Calu3 (cell line): ENCODE measurements at regions not wholly inside any gene's neighbourhood (a gene's known extent, or its start where the extent isn't known, plus 50 kb on each side); places are given as distances from the start of the nearest gene placed in this dataset.

Experiments
- BruUV-seq: library from RNA; stranded (reverse); fragments of 400-500 nt; replicated peaks from 2 replicates; lab custom pipeline; 2021; lab: Mats Ljungman, UMichigan
- CTCF ChIA-PET: fragments of 300-600 bp; sonication (Branson Sonifier 250); formaldehyde crosslinking; loops from one replicate; lab custom pipeline; 2022; ENCODE audit warnings: antibody characterized with exemption; lab: Charles Lee
- DNase-seq: peaks from one replicate; pipeline ENCODE4 v3.0.0; 2022
- H3K27ac Mint-ChIP-seq: one replicate; pipeline ENCODE4 v1.8.0; 2022; ENCODE audit warnings: mixed read lengths; ENCODE audit not compliant: unreplicated experiment
- H3K27me3 Mint-ChIP-seq: one replicate; pipeline ENCODE4 v1.8.0; 2022; ENCODE audit warnings: mixed read lengths; ENCODE audit not compliant: unreplicated experiment
- H3K36me3 Mint-ChIP-seq: one replicate; pipeline ENCODE4 v1.8.0; 2022; ENCODE audit warnings: mild to moderate bottlenecking, moderate library complexity, mixed read lengths; ENCODE audit not compliant: insufficient read depth, unreplicated experiment
- H3K4me1 Mint-ChIP-seq: one replicate; pipeline ENCODE4 v1.8.0; 2022; ENCODE audit warnings: mild to moderate bottlenecking, low read depth, mixed read lengths; ENCODE audit not compliant: unreplicated experiment
- H3K4me3 Mint-ChIP-seq: one replicate; pipeline ENCODE4 v1.8.0; 2022; ENCODE audit warnings: mild to moderate bottlenecking, low read depth, moderate library complexity, mixed read lengths; ENCODE audit not compliant: unreplicated experiment
- H3K9me3 Mint-ChIP-seq: one replicate; pipeline ENCODE4 v1.8.0; 2022; ENCODE audit warnings: low read depth, mixed read lengths; ENCODE audit not compliant: unreplicated experiment
- intact Hi-C: fragments of 100-400 bp; cut with micrococcal nuclease; formaldehyde crosslinking; loops from one replicate; pipeline ENCODE4 v1.10.0; 2022; ENCODE audit not compliant: unreplicated experiment
- TF ChIP-seq, protein P1 (sequence below): fragments of 200-600 bp; IDR thresholded peaks from one replicate; pipeline ENCODE4 v1.8.0; 2022; ENCODE audit warnings: antibody characterized with exemption; ENCODE audit not compliant: unreplicated experiment

- no peaks in the 10 kb centered on the region for H3K9me3 Mint-ChIP-seq
- H3K4me3 Mint-ChIP-seq = no peak overlapping the region
- no peaks in the 10 kb centered on the region for H3K36me3 Mint-ChIP-seq
- H3K27me3 Mint-ChIP-seq = no peaks in the 10 kb centered on the region
- no peak for DNase-seq
- no peak overlapping the region for H3K27ac Mint-ChIP-seq
- intact Hi-C loops = no loop called here
- TF ChIP-seq, protein P1, sequence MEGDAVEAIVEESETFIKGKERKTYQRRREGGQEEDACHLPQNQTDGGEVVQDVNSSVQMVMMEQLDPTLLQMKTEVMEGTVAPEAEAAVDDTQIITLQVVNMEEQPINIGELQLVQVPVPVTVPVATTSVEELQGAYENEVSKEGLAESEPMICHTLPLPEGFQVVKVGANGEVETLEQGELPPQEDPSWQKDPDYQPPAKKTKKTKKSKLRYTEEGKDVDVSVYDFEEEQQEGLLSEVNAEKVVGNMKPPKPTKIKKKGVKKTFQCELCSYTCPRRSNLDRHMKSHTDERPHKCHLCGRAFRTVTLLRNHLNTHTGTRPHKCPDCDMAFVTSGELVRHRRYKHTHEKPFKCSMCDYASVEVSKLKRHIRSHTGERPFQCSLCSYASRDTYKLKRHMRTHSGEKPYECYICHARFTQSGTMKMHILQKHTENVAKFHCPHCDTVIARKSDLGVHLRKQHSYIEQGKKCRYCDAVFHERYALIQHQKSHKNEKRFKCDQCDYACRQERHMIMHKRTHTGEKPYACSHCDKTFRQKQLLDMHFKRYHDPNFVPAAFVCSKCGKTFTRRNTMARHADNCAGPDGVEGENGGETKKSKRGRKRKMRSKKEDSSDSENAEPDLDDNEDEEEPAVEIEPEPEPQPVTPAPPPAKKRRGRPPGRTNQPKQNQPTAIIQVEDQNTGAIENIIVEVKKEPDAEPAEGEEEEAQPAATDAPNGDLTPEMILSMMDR = no peak
- CTCF ChIA-PET = no interaction called here
- H3K4me1 Mint-ChIP-seq = no peaks in the 10 kb centered on the region
- BruUV-seq = no TSS peak
Measured at GRCh38 chr9:82673919-82674318, 389.0 kb downstream of the RASEF start.

GRCh38 chr9:82675102-82675501 is 387.8 kb downstream of the RASEF start:
- intact Hi-C loops = no loop called here
- Mint-ChIP-seq H3K4me1 (no peaks in the 10 kb centered on the region), H3K27me3 (no peaks in the 10 kb centered on the region), H3K9me3 (no peaks in the 10 kb centered on the region), H3K36me3 (no peaks in the 10 kb centered on the region), H3K4me3 (no peak overlapping the region), H3K27ac (no peak overlapping the region)
- no TSS peak for BruUV-seq
- CTCF ChIA-PET = no interaction called here
- DNase-seq = no peak
- TF ChIP-seq, protein P1 = no peak

GRCh38 chr9:82675605-82676004 is 387.3 kb downstream of the RASEF start:
- intact Hi-C loops = no loop called here
- Mint-ChIP-seq H3K4me3 (no peak overlapping the region), H3K4me1 (no peaks in the 10 kb centered on the region), H3K9me3 (no peaks in the 10 kb centered on the region), H3K27me3 (no peaks in the 10 kb centered on the region), H3K27ac (no peak overlapping the region), H3K36me3 (no peaks in the 10 kb centered on the region)
- no TSS peak for BruUV-seq
- TF ChIP-seq, protein P1 = no peak
- no peak for DNase-seq
- CTCF ChIA-PET = no interaction called here

GRCh38 chr9:82677086-82677485 is 385.9 kb downstream of the RASEF start:
- Mint-ChIP-seq H3K4me3 (no peak overlapping the region), H3K36me3 (no peaks in the 10 kb centered on the region), H3K27me3 (no peaks in the 10 kb centered on the region), H3K9me3 (no peaks in the 10 kb centered on the region), H3K27ac (no peak overlapping the region), H3K4me1 (no peaks in the 10 kb centered on the region)
- CTCF ChIA-PET = no interaction called here
- DNase-seq = no peak
- no TSS peak for BruUV-seq
- intact Hi-C loops = no loop called here
- TF ChIP-seq, protein P1 = no peak
